ENCODE measurements at regions not wholly inside any gene's neighbourhood (a gene's known extent, or its start where the extent isn't known, plus 50 kb on each side); places are given as distances from the start of the nearest gene placed in this dataset.

- CTCF ChIA-PET: interaction anchor here (0.6 to 1.1 kb wide), 4 partner anchors 40 to 299 kb away, joined by 3 to 8 read pairs (median 3); no protein-coding TSS in a partner anchor
Observed at GRCh38 chr17:57203040-57203439, 53.3 kb upstream of the MSI2 start.

More at GRCh38 chr17:57203040-57203439, 53.3 kb upstream of the MSI2 start:
- no TSS peak for BruUV-seq (replicated peaks)
- Mint-ChIP-seq H3K27ac (ENCODE audit: low read depth, unreplicated experiment) (no peak overlapping the region), H3K4me1 (ENCODE audit: insufficient read depth, unreplicated experiment) (no peaks in the 10 kb centered on the region), H3K4me3 (ENCODE audit: unreplicated experiment) (no peak overlapping the region), H3K36me3 (ENCODE audit: insufficient read depth, unreplicated experiment) (no peaks in the 10 kb centered on the region), H3K9me3 (ENCODE audit: unreplicated experiment) (no peaks in the 10 kb centered on the region), H3K27me3 (ENCODE audit: insufficient read depth, unreplicated experiment) (no peaks in the 10 kb centered on the region)
- POLR2A ChIA-PET: interaction anchor here (1.1 kb wide), 1 partner anchor 493 kb away, joined by 4 read pairs; no protein-coding TSS in a partner anchor
- DNase-seq (ENCODE audit: unreplicated experiment): no peak
- no peak for TF ChIP-seq CTCF (IDR thresholded peaks at IDR 0.05; ENCODE audit: unreplicated experiment)
- intact Hi-C loops (cut with micrococcal nuclease): no loop called here
